Prostate gland (tissue), 2 donors: ENCODE measurements at regions not wholly inside any gene's neighbourhood (a gene's known extent, or its start where the extent isn't known, plus 50 kb on each side); places are given as distances from the start of the nearest gene placed in this dataset.

ENCODE experiments used
- CTCF ChIP-seq, 4 experiments: fragments of 200-600 bp in 2 of 4; fragments of 450-650 bp in 2 of 4; sonication (generic) in 2 of 4; IDR thresholded peaks; 1 replicate in 3 of 4; 2 replicates in 1 of 4; pipeline ENCODE4 v1.5.1; 2016 to 2019; ENCODE audit warnings: antibody characterized with exemption in 4 of 4, mild to moderate bottlenecking in 2 of 4, moderate library complexity in 2 of 4
- POLR2A ChIP-seq: fragments of 450-650 bp; IDR thresholded peaks from one replicate; pipeline ENCODE4 v1.6.1; 2016; ENCODE audit warnings: antibody characterized with exemption, mild to moderate bottlenecking
- POLR2AphosphoS5 ChIP-seq: sonication (generic); formaldehyde crosslinking; IDR thresholded peaks from one replicate; pipeline ENCODE4 v1.6.1; 2017; ENCODE audit warnings: antibody characterized with exemption

DNA sequence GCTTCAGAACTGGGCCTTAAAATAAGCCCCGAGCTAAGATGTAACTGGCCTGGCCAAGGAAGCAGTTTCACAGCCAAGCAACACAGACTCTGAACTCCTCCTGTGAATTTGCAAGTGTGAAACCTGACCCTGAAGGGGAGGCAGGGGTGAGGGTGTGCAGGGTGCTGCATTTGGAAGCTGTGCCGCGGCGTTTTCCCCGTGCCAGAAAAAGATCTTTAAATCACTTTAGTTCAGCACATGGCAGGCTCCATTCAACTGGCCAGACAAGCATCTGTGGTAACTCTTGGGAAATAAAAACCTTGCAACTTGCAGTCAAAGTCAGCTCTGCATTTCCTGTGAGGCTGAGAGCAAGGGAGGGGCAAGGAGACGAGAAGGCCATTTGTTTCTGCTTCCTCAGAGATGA is 209.3 kb upstream of the SOX11 start:
- no peak for TF ChIP-seq CTCF (IDR thresholded peaks at IDR 0.05)
- no peak for TF ChIP-seq POLR2A
- no peak for TF ChIP-seq POLR2AphosphoS5
